ENCODE measurements at regions not wholly inside any gene's neighbourhood (a gene's known extent, or its start where the extent isn't known, plus 50 kb on each side); places are given as distances from the start of the nearest gene placed in this dataset. TPM values are rescaled to one million over a fixed set of nuclear protein-coding genes. Genes with fewer than 3 reads are reported as not detected.

GRCh38 chr20:52246366-52246765, 54.8 kb upstream of the ZFP64 start:
- no peak for DNase-seq (ENCODE audit: low read depth)
- H3K4me3 ChIP-seq (ENCODE audit: low read depth, low read length), result no peak overlapping the region
- TF ChIP-seq CTCF (IDR thresholded peaks at IDR 0.05; ENCODE audit: insufficient read depth, low read length), result no peak

- H3K4me3 ChIP-seq (ENCODE audit: low read depth, low read length), result no peak overlapping the region
- no peak for DNase-seq (ENCODE audit: low read depth)
- no peak for TF ChIP-seq CTCF (IDR thresholded peaks at IDR 0.05; ENCODE audit: insufficient read depth, low read length)
Measured at GRCh38 chr20:52244702-52245101, 53.1 kb upstream of the ZFP64 start.

- peak; percentile 22 for TF ChIP-seq CTCF (IDR thresholded peaks at IDR 0.05; ENCODE audit: insufficient read depth, low read length)
- H3K4me3 ChIP-seq (ENCODE audit: low read depth, low read length), result no peak overlapping the region
- peak; percentile 41 for DNase-seq (ENCODE audit: low read depth)
Measured at GRCh38 chr20:52242237-52243230, 51.0 kb upstream of the ZFP64 start.

Small RNA genes in the stretch of these regions (small RNA-seq; reads per million reads assigned to genes)
- gene RF02271 (not detected), gene RPL36P1 (not detected)
